HEK293T (cell line): ENCODE measurements at regions not wholly inside any gene's neighbourhood (a gene's known extent, or its start where the extent isn't known, plus 50 kb on each side); places are given as distances from the start of the nearest gene placed in this dataset.

Source experiments
- CTCF ChIA-PET: fragments of 350-600 bp; formaldehyde crosslinking; extraction: SDS; loops from one replicate; lab custom pipeline; 2021; ENCODE audit warnings: antibody characterized with exemption, inconsistent platforms; lab: Yijun Ruan, JAX
- POLR2A ChIA-PET: fragments of 350-600 bp; formaldehyde crosslinking; extraction: SDS; loops from one replicate; lab custom pipeline; 2020; ENCODE audit warnings: antibody characterized with exemption, inconsistent platforms; lab: Yijun Ruan, JAX
- DNase-seq: peaks from one replicate; pipeline ENCODE4 v3.0.0; 2012; ENCODE audit warnings: mixed read lengths; ENCODE audit errors: extremely low spot score
- ARNT ChIP-seq: fragments of 450-650 bp; IDR thresholded peaks from 2 replicates; pipeline ENCODE4 v1.6.1; 2017; ENCODE audit warnings: mild to moderate bottlenecking
- BHLHE40 ChIP-seq: fragments of 450-650 bp; IDR thresholded peaks from 2 replicates; pipeline ENCODE4 v1.6.1; 2016; ENCODE audit warnings: mild to moderate bottlenecking, moderate library complexity, borderline replicate concordance
- CTBP1 ChIP-seq: fragments of 450-650 bp; IDR thresholded peaks from 2 replicates; pipeline ENCODE4 v1.6.1; 2016; ENCODE audit warnings: borderline replicate concordance
- ELF4 ChIP-seq: fragments of 450-650 bp; IDR thresholded peaks from 2 replicates; pipeline ENCODE4 v1.6.1; 2017; ENCODE audit warnings: antibody characterized with exemption
- FOXA1 ChIP-seq: fragments of 450-650 bp; IDR thresholded peaks from 2 replicates; pipeline ENCODE4 v1.6.1; 2016; ENCODE audit warnings: mild to moderate bottlenecking
- FOXK2 ChIP-seq: fragments of 450-650 bp; IDR thresholded peaks from 2 replicates; pipeline ENCODE4 v1.6.1; 2016; ENCODE audit warnings: mild to moderate bottlenecking
- FOXM1 ChIP-seq: fragments of 450-650 bp; IDR thresholded peaks from 2 replicates; pipeline ENCODE4 v1.6.1; 2017; ENCODE audit warnings: mild to moderate bottlenecking, borderline replicate concordance
- HDGF ChIP-seq: fragments of 450-650 bp; IDR thresholded peaks from 2 replicates; pipeline ENCODE4 v1.6.1; 2017; ENCODE audit warnings: antibody characterized with exemption, borderline replicate concordance
- L3MBTL2 ChIP-seq: fragments of 450-650 bp; conservative IDR thresholded peaks from 2 replicates; pipeline ENCODE4 v1.6.1; 2016; ENCODE audit warnings: mild to moderate bottlenecking
- LEF1 ChIP-seq: fragments of 450-650 bp; IDR thresholded peaks from 2 replicates; pipeline ENCODE4 v1.6.1; 2017; ENCODE audit warnings: mild to moderate bottlenecking, borderline replicate concordance
- NFRKB ChIP-seq: fragments of 450-650 bp; IDR thresholded peaks from 2 replicates; pipeline ENCODE4 v1.6.1; 2016; ENCODE audit warnings: mild to moderate bottlenecking, moderate library complexity
- PKNOX1 ChIP-seq: fragments of 450-650 bp; IDR thresholded peaks from 2 replicates; pipeline ENCODE4 v1.6.1; 2016
- SP1 ChIP-seq: fragments of 450-650 bp; IDR thresholded peaks from 2 replicates; pipeline ENCODE4 v1.6.1; 2017
- SUZ12 ChIP-seq: fragments of 450-650 bp; IDR thresholded peaks from 2 replicates; pipeline ENCODE4 v1.6.1; 2016; ENCODE audit warnings: mild to moderate bottlenecking
- TARDBP ChIP-seq: fragments of 450-650 bp; IDR thresholded peaks from 2 replicates; pipeline ENCODE4 v1.6.1; 2016
- ZNF384 ChIP-seq: fragments of 450-650 bp; IDR thresholded peaks from 2 replicates; pipeline ENCODE4 v1.6.1; 2016

GRCh38 chr15:70556779-70557178 lies 206.6 kb downstream of the UACA start:
- TF ChIP-seq ELF4: no peak
- no peak for TF ChIP-seq FOXA1
- no peak for TF ChIP-seq HDGF
- no peak for TF ChIP-seq TARDBP
- TF ChIP-seq FOXM1: no peak
- no peak for TF ChIP-seq ZNF384
- DNase-seq: no peak
- CTCF ChIA-PET: interaction anchor here (0.6 to 1.0 kb wide), 2 partner anchors 12 to 24 kb away, joined by 3 to 5 read pairs; no protein-coding TSS in a partner anchor
- POLR2A ChIA-PET: interaction anchor here (0.6 kb wide), 1 partner anchor 20 kb away, joined by 3 read pairs; no protein-coding TSS in a partner anchor

GRCh38 chr15:70556151-70556741 lies 207.1 kb downstream of the UACA start:
- ChIA-PET POLR2A (interaction anchor here (0.6 kb wide), 1 partner anchor 20 kb away, joined by 3 read pairs; no protein-coding TSS in a partner anchor), CTCF (interaction anchor here (1.0 kb wide), 1 partner anchor 13 kb away, joined by 5 read pairs; no protein-coding TSS in a partner anchor)
- no peak for TF ChIP-seq NFRKB
- TF ChIP-seq FOXM1: no peak
- no peak for TF ChIP-seq SUZ12
- TF ChIP-seq L3MBTL2: no peak
- no peak for TF ChIP-seq FOXK2
- no peak for TF ChIP-seq CTBP1
- no peak for TF ChIP-seq ZNF384
- TF ChIP-seq TARDBP: no peak
- TF ChIP-seq LEF1: no peak
- TF ChIP-seq PKNOX1: no peak
- no peak for DNase-seq

GRCh38 chr15:70555713-70556112 lies 207.6 kb downstream of the UACA start:
- ChIA-PET CTCF (interaction anchor here (1.0 to 1.9 kb wide), 2 partner anchors 13 to 16 kb away, joined by 3 to 6 read pairs; no protein-coding TSS in a partner anchor), POLR2A (no interaction called here)
- no peak for TF ChIP-seq TARDBP
- no peak for TF ChIP-seq FOXA1
- no peak for TF ChIP-seq FOXK2
- no peak for TF ChIP-seq L3MBTL2
- no peak for TF ChIP-seq SP1
- no peak for TF ChIP-seq ELF4
- no peak for TF ChIP-seq BHLHE40
- TF ChIP-seq ZNF384: no peak
- no peak for TF ChIP-seq NFRKB
- no peak for TF ChIP-seq ARNT
- no peak for TF ChIP-seq FOXM1
- TF ChIP-seq HDGF: no peak
- TF ChIP-seq SUZ12: no peak
- no peak for TF ChIP-seq CTBP1
- TF ChIP-seq LEF1: no peak
- TF ChIP-seq PKNOX1: no peak
- DNase-seq: no peak

GRCh38 chr15:70547846-70548487 lies 215.4 kb downstream of the UACA start:
- TF ChIP-seq ZNF384: no peak
- TF ChIP-seq CTBP1: no peak
- no peak for TF ChIP-seq L3MBTL2
- TF ChIP-seq HDGF: no peak
- no peak for TF ChIP-seq LEF1
- no peak for TF ChIP-seq PKNOX1
- TF ChIP-seq FOXK2: no peak
- TF ChIP-seq FOXM1: no peak
- no peak for TF ChIP-seq ELF4
- no peak for TF ChIP-seq TARDBP
- TF ChIP-seq SP1: no peak
- TF ChIP-seq FOXA1: no peak
- TF ChIP-seq ARNT: no peak
- TF ChIP-seq NFRKB: no peak
- no peak for TF ChIP-seq BHLHE40
- no peak for TF ChIP-seq SUZ12
- DNase-seq: no peak
- POLR2A ChIA-PET: no interaction called here
- CTCF ChIA-PET: interaction anchor here (0.5 to 0.8 kb wide), 2 partner anchors 14 to 35 kb away, joined by 4 read pairs; no protein-coding TSS in a partner anchor

- ChIA-PET POLR2A (interaction anchor here (1.3 kb wide), 1 partner anchor 40 kb away, joined by 3 read pairs; no protein-coding TSS in a partner anchor), CTCF (no interaction called here)
- TF ChIP-seq TARDBP (no peak), HDGF (no peak)
- DNase-seq: no peak
These were observed 217.8 kb downstream of the UACA start for GRCh38 chr15:70545526-70545925.

- TF ChIP-seq BHLHE40 (no peak), FOXK2 (no peak), LEF1 (no peak), HDGF (no peak), L3MBTL2 (no peak), FOXA1 (no peak), PKNOX1 (no peak), TARDBP (no peak), ARNT (no peak)
- POLR2A ChIA-PET: no interaction called here
- CTCF ChIA-PET: no interaction called here
- no peak for DNase-seq
These were observed 221.8 kb downstream of the UACA start for GRCh38 chr15:70541511-70541910.
